Lower leg skin (tissue), 3 donors: ENCODE measurements at regions not wholly inside any gene's neighbourhood (a gene's known extent, or its start where the extent isn't known, plus 50 kb on each side); places are given as distances from the start of the nearest gene placed in this dataset.

Experiments
- POLR2A ChIP-seq, 2 donors: fragments of 450-650 bp; IDR thresholded peaks; one replicate each; pipeline ENCODE4 v1.6.1; 2016 to 2017; ENCODE audit warnings: antibody characterized with exemption in 2 of 2, mild to moderate bottlenecking in 1 of 2, moderate library complexity in 1 of 2
- TF ChIP-seq, protein P1 (sequence below), 3 donors: fragments of 450-650 bp; IDR thresholded peaks; one replicate each; pipeline ENCODE4 v1.5.1; 2016; ENCODE audit warnings: antibody characterized with exemption in 3 of 3, mild to moderate bottlenecking in 3 of 3, moderate library complexity in 2 of 3

DNA sequence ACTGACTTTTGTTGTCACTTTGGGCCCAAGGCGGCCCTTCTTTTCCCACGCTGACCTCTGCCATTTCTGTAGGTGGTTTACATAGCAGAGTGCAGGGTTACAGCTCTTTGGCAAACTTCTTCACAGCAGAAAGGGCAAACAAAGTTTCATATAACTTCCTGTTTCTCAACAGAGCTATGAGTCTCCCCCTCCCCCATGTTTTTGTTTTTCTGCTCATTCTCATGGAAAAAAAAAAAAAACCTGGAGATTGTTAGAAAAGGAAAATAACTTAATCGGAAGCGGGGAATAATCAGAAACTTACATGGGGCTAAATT is 342.0 kb upstream of the NR2F2 start:
- TF ChIP-seq, protein P1, sequence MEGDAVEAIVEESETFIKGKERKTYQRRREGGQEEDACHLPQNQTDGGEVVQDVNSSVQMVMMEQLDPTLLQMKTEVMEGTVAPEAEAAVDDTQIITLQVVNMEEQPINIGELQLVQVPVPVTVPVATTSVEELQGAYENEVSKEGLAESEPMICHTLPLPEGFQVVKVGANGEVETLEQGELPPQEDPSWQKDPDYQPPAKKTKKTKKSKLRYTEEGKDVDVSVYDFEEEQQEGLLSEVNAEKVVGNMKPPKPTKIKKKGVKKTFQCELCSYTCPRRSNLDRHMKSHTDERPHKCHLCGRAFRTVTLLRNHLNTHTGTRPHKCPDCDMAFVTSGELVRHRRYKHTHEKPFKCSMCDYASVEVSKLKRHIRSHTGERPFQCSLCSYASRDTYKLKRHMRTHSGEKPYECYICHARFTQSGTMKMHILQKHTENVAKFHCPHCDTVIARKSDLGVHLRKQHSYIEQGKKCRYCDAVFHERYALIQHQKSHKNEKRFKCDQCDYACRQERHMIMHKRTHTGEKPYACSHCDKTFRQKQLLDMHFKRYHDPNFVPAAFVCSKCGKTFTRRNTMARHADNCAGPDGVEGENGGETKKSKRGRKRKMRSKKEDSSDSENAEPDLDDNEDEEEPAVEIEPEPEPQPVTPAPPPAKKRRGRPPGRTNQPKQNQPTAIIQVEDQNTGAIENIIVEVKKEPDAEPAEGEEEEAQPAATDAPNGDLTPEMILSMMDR (IDR thresholded peaks at IDR 0.05), result no peak
- no peak for TF ChIP-seq POLR2A (IDR thresholded peaks at IDR 0.05)
